K562 (cell line): ENCODE measurements at regions not wholly inside any gene's neighbourhood (a gene's known extent, or its start where the extent isn't known, plus 50 kb on each side); places are given as distances from the start of the nearest gene placed in this dataset.

Experiments used
- ATAC-seq: fragments of 200-7000 bp; cut with Tn5 transposase; 3 replicates; pipeline ENCODE4 v1.9.1; 2020; ENCODE audit warnings: moderate library complexity
- BruUV-seq: library from RNA; stranded (reverse); fragments of 400-500 nt; replicated peaks from 2 replicates; lab custom pipeline; 2021; lab: Mats Ljungman, UMichigan
- CTCF ChIA-PET: fragments of 300-600 bp; formaldehyde crosslinking; extraction: SDS; loops from one replicate; lab custom pipeline; 2021; ENCODE audit warnings: low intra/inter-chr PET ratio; lab: Yijun Ruan, JAX
- POLR2A ChIA-PET: fragments of 300-600, 350-650 bp; sonication (Branson Sonifier 250); formaldehyde crosslinking; extraction: SDS; loops from one replicate; lab custom pipeline; 2021; ENCODE audit warnings: antibody characterized with exemption, inconsistent platforms; lab: Yijun Ruan, JAX
- DNase-seq, 4 experiments: peaks; one replicate each; pipeline versions ENCODE4 v3.0.0 to v3.0.0-alpha.2; 2011 to 2018; ENCODE audit warnings: low spot score in 3 of 4, mixed read lengths in 3 of 4; ENCODE audit errors: extremely low read depth in 1 of 4
- FAIRE-seq: peaks from 2 replicates; lab custom pipeline; 2011; peaks lifted over from hg19 to GRCh38; lab: Jason Lieb, UNC
- H2AFZ ChIP-seq: 2 replicates; pipeline ENCODE4 v1.6.0; 2011; ENCODE audit warnings: low read depth, low read length, control low read depth, inconsistent platforms
- H3K27ac ChIP-seq: fragments of 200-600 bp; 3 replicates; pipeline ENCODE4 v1.8.0; 2011; ENCODE audit warnings: low read depth, mild to moderate bottlenecking, control low read depth, inconsistent platforms, low read length, moderate library complexity, mixed read lengths; ENCODE audit errors: extremely low read depth
- H3K27me3 ChIP-seq, 2 experiments: fragments of 300-600 bp in 1 of 2; 2 replicates in 1 of 2; 3 replicates in 1 of 2; pipeline versions ENCODE4 v1.6.0 to v1.8.0; 2011; ENCODE audit warnings: inconsistent platforms in 2 of 2, low read length in 2 of 2, mild to moderate bottlenecking in 1 of 2, mixed read lengths in 1 of 2, moderate library complexity in 1 of 2; ENCODE audit not compliant: control insufficient read depth in 2 of 2, insufficient read depth in 2 of 2
- H3K36me3 ChIP-seq: fragments of 300-600 bp; 3 replicates; pipeline ENCODE4 v1.8.0; 2011; ENCODE audit warnings: mild to moderate bottlenecking, low read length, inconsistent platforms; ENCODE audit not compliant: control insufficient read depth, insufficient read depth
- H3K4me1 ChIP-seq, 2 experiments: fragments of 200-600 bp in 1 of 2; replicated peaks in 1 of 2; 2 replicates in 1 of 2; 3 replicates in 1 of 2; pipeline versions ENCODE4 v1.5.1 to v1.8.0; 2011; ENCODE audit warnings: inconsistent platforms in 2 of 2, low read length in 2 of 2, mild to moderate bottlenecking in 1 of 2, mixed read lengths in 1 of 2, moderate library complexity in 1 of 2; ENCODE audit not compliant: control insufficient read depth in 2 of 2, insufficient read depth in 2 of 2
- H3K4me2 ChIP-seq: 2 replicates; pipeline ENCODE4 v1.6.1; 2011; ENCODE audit warnings: low read length, control low read depth, inconsistent platforms, mixed read lengths; ENCODE audit not compliant: insufficient read depth
- H3K4me3 ChIP-seq: fragments of 200-600 bp; sonication (generic), shearing (Covaris generic); 2 replicates; pipeline ENCODE4 v1.5.1; 2016; ENCODE audit warnings: control low read depth, inconsistent platforms
- H3K79me2 ChIP-seq: fragments of 200-600 bp; 3 replicates; pipeline ENCODE4 v1.8.0; 2011; ENCODE audit warnings: low read length, inconsistent platforms; ENCODE audit not compliant: control insufficient read depth, insufficient read depth
- H3K9ac ChIP-seq, 2 experiments: 2 replicates each; pipeline versions ENCODE4 v1.6.0 to v1.6.1; 2011; ENCODE audit warnings: low read depth in 2 of 2, low read length in 2 of 2, control low read depth in 1 of 2, inconsistent platforms in 1 of 2, mild to moderate bottlenecking in 1 of 2, mixed read lengths in 1 of 2; ENCODE audit not compliant: insufficient read depth in 1 of 2
- H3K9me1 ChIP-seq: one replicate; pipeline ENCODE4 v1.6.0; 2011; ENCODE audit warnings: inconsistent platforms, mild to moderate bottlenecking, low read length, moderate library complexity; ENCODE audit not compliant: control insufficient read depth, insufficient read depth
- H3K9me3 ChIP-seq: replicated peaks from 2 replicates; pipeline ENCODE4 v1.5.1; 2011; ENCODE audit warnings: low read depth, low read length, inconsistent platforms; ENCODE audit not compliant: control insufficient read depth, insufficient read depth
- H4K20me1 ChIP-seq: replicated peaks from 2 replicates; pipeline ENCODE4 v1.6.1; 2011; ENCODE audit warnings: low read length, inconsistent platforms, mixed read lengths; ENCODE audit not compliant: control insufficient read depth, insufficient read depth
- BHLHE40 ChIP-seq: IDR thresholded peaks from 2 replicates; pipeline ENCODE4 v1.6.1; 2011; ENCODE audit warnings: low read length, improper control_type of control experiment
- CREB1 ChIP-seq, 2 experiments: sonication (generic) in 1 of 2; formaldehyde crosslinking in 1 of 2; IDR thresholded peaks; 2 replicates each; pipeline versions ENCODE4 v1.6.1 to v1.8.0; 2012 to 2022; ENCODE audit warnings: inconsistent platforms in 1 of 2, mild to moderate bottlenecking in 1 of 2, missing genetic modification reagents in 1 of 2, moderate library complexity in 1 of 2
- DACH1 ChIP-seq: fragments of 450-650 bp; IDR thresholded peaks from 2 replicates; pipeline ENCODE4 v1.6.1; 2018; ENCODE audit not compliant: partially characterized antibody
- ESRRB ChIP-seq: fragments of 250-450 bp; sonication (Bioruptor Pico); IDR thresholded peaks from 2 replicates; pipeline ENCODE4 v1.5.0; 2020; ENCODE audit warnings: mild to moderate bottlenecking, moderate library complexity, borderline replicate concordance
- FOXM1 ChIP-seq, 2 experiments: fragments of 450-650 bp in 1 of 2; sonication (generic) in 1 of 2; formaldehyde crosslinking in 1 of 2; IDR thresholded peaks; 2 replicates each; pipeline versions ENCODE4 v1.6.1 to v1.9.0; 2017 to 2022; ENCODE audit warnings: low read depth in 2 of 2, mild to moderate bottlenecking in 2 of 2, missing genetic modification reagents in 1 of 2, moderate library complexity in 1 of 2
- KLF10 ChIP-seq: fragments of 250-450 bp; sonication (Bioruptor Pico); IDR thresholded peaks from 2 replicates; pipeline ENCODE4 v1.6.1; 2021; ENCODE audit warnings: matching md5 sums
- MYBL2 ChIP-seq, 2 experiments: fragments of 450-650 bp in 1 of 2; sonication (generic) in 1 of 2; formaldehyde crosslinking in 1 of 2; IDR thresholded peaks; 2 replicates each; pipeline versions ENCODE4 v1.6.1 to v1.8.1; 2017 to 2022; ENCODE audit warnings: borderline replicate concordance in 1 of 2, inconsistent platforms in 1 of 2, low read depth in 1 of 2, mild to moderate bottlenecking in 1 of 2, missing genetic modification reagents in 1 of 2, moderate library complexity in 1 of 2
- RCOR1 ChIP-seq, 2 experiments: IDR thresholded peaks; 2 replicates each; pipeline ENCODE4 v1.6.1; 2012; ENCODE audit warnings: low read depth in 2 of 2, low read length in 2 of 2, borderline replicate concordance in 1 of 2, improper control_type of control experiment in 1 of 2
- SIX5 ChIP-seq, 2 experiments: IDR thresholded peaks; 2 replicates each; pipeline ENCODE4 v1.6.1; 2011; ENCODE audit warnings: low read length in 2 of 2, borderline replicate concordance in 1 of 2, low read depth in 1 of 2, mild to moderate bottlenecking in 1 of 2, moderate library complexity in 1 of 2; ENCODE audit not compliant: insufficient read depth in 1 of 2
- TRIM24 ChIP-seq, 2 experiments: fragments of 450-650 bp; IDR thresholded peaks; 2 replicates each; pipeline ENCODE4 v1.6.1; 2016
- WHSC1 ChIP-seq: IDR thresholded peaks from one replicate; pipeline ENCODE4 v1.6.1; 2012; ENCODE audit warnings: low read length, control low read depth, inconsistent platforms
- ZNF124 ChIP-seq: sonication (generic); formaldehyde crosslinking; IDR thresholded peaks from 2 replicates; pipeline ENCODE4 v1.8.1; 2022; ENCODE audit warnings: missing genetic modification reagents
- ZNF140 ChIP-seq: fragments of 250-450 bp; sonication (Bioruptor Pico); IDR thresholded peaks from 2 replicates; pipeline ENCODE4 v1.8.0; 2021; ENCODE audit warnings: moderate library complexity, mild to moderate bottlenecking, inconsistent platforms
- ZNF318 ChIP-seq, 2 experiments: fragments of 450-650 bp; IDR thresholded peaks; 2 replicates each; pipeline ENCODE4 v1.6.1; 2016; ENCODE audit warnings: mild to moderate bottlenecking in 2 of 2, borderline replicate concordance in 1 of 2, low read depth in 1 of 2, moderate library complexity in 1 of 2
- WGBS: fragments of 100-300 bp; shearing (Covaris generic); methylation state at CpG from one replicate; pipeline ENCODE4 v1.1.6; 2016; ENCODE audit warnings: low coverage, mixed read lengths; ENCODE audit not compliant: insufficient coverage; ENCODE audit errors: missing lambda C conversion rate; 5-methylcytosine and 5-hydroxymethylcytosine counted together
- in situ Hi-C: fragments of 300-500 bp; cut with MboI; formaldehyde crosslinking; loops from 4 replicates; pipeline ENCODE4 v1.15.0; 2018; ENCODE audit warnings: inconsistent platforms, mixed read lengths
- intact Hi-C: fragments of 100-400 bp; cut with micrococcal nuclease; formaldehyde crosslinking; loops from 2 replicates; pipeline ENCODE4 v1.14.2; 2022

- no peaks in the 10 kb centered on the region for H3K79me2 ChIP-seq
- H3K36me3 ChIP-seq = no peaks in the 10 kb centered on the region
- CTCF ChIA-PET = no interaction called here
- H4K20me1 ChIP-seq = no peaks in the 10 kb centered on the region
- POLR2A ChIA-PET = no interaction called here
- H3K27ac ChIP-seq = no peak overlapping the region
- H3K27me3 ChIP-seq = no peaks in the 10 kb centered on the region
- FAIRE-seq = no peak
- no peak overlapping the region for H3K4me2 ChIP-seq
- H3K9me3 ChIP-seq = no peaks in the 10 kb centered on the region
- no peak overlapping the region for H3K4me3 ChIP-seq
- no peak overlapping the region for H2AFZ ChIP-seq
- 0% methylated on average over 5 of the region's 5 CpGs for WGBS
- H3K9ac ChIP-seq = no peak overlapping the region
- intact Hi-C loops = no loop called here
- no peak for DNase-seq
- ATAC-seq = no peak
- no peaks in the 10 kb centered on the region for H3K4me1 ChIP-seq
- BruUV-seq = no TSS peak
- in situ Hi-C loops = no loop called here
- H3K9me1 ChIP-seq = no peaks in the 10 kb centered on the region
- no peak for TF ChIP-seq CREB1 (IDR thresholded peaks at IDR 0.05)
- TF ChIP-seq CREB1 (CRISPR knock-in tag; IDR thresholded peaks at IDR 0.05) = no peak
- TF ChIP-seq SIX5 (IDR thresholded peaks at IDR 0.05; ENCODE audit: borderline replicate concordance in 1 of 2, insufficient read depth in 1 of 2, low read depth in 1 of 2, low read length in 2 of 2) = no peak
- no peak for TF ChIP-seq FOXM1 (IDR thresholded peaks at IDR 0.05; ENCODE audit: low read depth)
- TF ChIP-seq FOXM1 (CRISPR knock-in tag; IDR thresholded peaks at IDR 0.05; ENCODE audit: low read depth) = no peak
- TF ChIP-seq BHLHE40 = no peak
- no peak for TF ChIP-seq KLF10 (CRISPR knock-in tag)
- TF ChIP-seq ESRRB = no peak
- no peak for TF ChIP-seq ZNF140 (CRISPR knock-in tag)
- TF ChIP-seq RCOR1 (IDR thresholded peaks at IDR 0.05; ENCODE audit: borderline replicate concordance in 1 of 2, low read depth in 2 of 2, low read length in 2 of 2) = no peak
- no peak for TF ChIP-seq WHSC1
- TF ChIP-seq ZNF124 (CRISPR knock-in tag) = no peak
- no peak for TF ChIP-seq ZNF318 (IDR thresholded peaks at IDR 0.05; ENCODE audit: borderline replicate concordance in 1 of 2, low read depth in 1 of 2)
- no peak for TF ChIP-seq MYBL2 (IDR thresholded peaks at IDR 0.05; ENCODE audit: low read depth)
- TF ChIP-seq MYBL2 (CRISPR knock-in tag; IDR thresholded peaks at IDR 0.05; ENCODE audit: borderline replicate concordance) = no peak
- no peak for TF ChIP-seq TRIM24 (IDR thresholded peaks at IDR 0.05)
- TF ChIP-seq DACH1 = no peak
Observed at GRCh38 chr10:88190540-88191235, 327.3 kb downstream of the PTEN start.
